ENCODE measurements at regions not wholly inside any gene's neighbourhood (a gene's known extent, or its start where the extent isn't known, plus 50 kb on each side); places are given as distances from the start of the nearest gene placed in this dataset.

DNA sequence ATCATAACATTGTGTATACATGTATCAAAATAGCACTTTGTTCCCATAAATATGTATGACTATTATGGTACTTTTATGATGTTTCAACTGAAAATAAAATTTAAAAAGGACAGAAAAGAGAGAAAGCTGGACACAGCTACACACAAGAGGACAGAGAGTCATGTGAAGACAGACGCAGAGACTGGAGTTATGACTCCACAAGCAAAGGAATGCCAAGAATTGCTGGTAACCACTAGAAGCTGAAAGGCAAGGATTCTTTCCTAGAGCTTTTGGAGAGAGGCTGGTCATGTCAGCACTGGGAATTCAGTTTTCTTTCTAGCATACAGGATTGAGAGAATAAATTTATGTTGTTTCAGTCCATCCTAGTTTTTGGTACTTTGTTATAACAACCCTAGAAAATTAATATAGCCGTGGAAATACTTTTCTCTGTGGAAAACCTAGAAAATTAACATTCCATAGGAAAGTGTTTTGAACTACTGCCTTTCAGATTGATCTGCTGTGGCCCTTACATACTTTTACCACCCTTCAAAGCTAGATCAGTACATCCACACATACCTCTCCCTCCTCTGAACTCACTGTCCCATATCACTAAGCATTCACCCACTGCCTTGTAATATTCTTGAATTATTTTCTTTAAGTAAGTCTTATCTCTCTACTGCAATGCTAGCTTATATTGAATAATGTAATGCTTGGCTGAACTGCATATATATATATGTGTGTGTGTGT lies 575.3 kb downstream of the IPMK start:
- TF ChIP-seq EZH2phosphoT487 (IDR thresholded peaks at IDR 0.05; ENCODE audit: borderline replicate concordance) = no peak
- TF ChIP-seq, protein P1, sequence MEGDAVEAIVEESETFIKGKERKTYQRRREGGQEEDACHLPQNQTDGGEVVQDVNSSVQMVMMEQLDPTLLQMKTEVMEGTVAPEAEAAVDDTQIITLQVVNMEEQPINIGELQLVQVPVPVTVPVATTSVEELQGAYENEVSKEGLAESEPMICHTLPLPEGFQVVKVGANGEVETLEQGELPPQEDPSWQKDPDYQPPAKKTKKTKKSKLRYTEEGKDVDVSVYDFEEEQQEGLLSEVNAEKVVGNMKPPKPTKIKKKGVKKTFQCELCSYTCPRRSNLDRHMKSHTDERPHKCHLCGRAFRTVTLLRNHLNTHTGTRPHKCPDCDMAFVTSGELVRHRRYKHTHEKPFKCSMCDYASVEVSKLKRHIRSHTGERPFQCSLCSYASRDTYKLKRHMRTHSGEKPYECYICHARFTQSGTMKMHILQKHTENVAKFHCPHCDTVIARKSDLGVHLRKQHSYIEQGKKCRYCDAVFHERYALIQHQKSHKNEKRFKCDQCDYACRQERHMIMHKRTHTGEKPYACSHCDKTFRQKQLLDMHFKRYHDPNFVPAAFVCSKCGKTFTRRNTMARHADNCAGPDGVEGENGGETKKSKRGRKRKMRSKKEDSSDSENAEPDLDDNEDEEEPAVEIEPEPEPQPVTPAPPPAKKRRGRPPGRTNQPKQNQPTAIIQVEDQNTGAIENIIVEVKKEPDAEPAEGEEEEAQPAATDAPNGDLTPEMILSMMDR (conservative IDR thresholded peaks at IDR 0.05; ENCODE audit: low read length) = no peak
